SK-N-SH treated with all-trans-retinoic acid at 6 μM for 48 hours (cell line): ENCODE measurements at regions not wholly inside any gene's neighbourhood (a gene's known extent, or its start where the extent isn't known, plus 50 kb on each side); places are given as distances from the start of the nearest gene placed in this dataset.

Experiments
- ARNTL ChIP-seq: fragments of 450-650 bp; formaldehyde crosslinking; IDR thresholded peaks from 2 replicates; pipeline ENCODE4 v1.5.0; 2020; ENCODE audit warnings: low read depth, mild to moderate bottlenecking, moderate library complexity, borderline replicate concordance
- BACH2 ChIP-seq: fragments of 250-450 bp; sonication (Bioruptor Pico); IDR thresholded peaks from 2 replicates; pipeline ENCODE4 v1.9.0; 2021; ENCODE audit warnings: mild to moderate bottlenecking, borderline replicate concordance
- ESRRG ChIP-seq: fragments of 250-450 bp; sonication (Bioruptor Pico); IDR thresholded peaks from 2 replicates; pipeline ENCODE4 v1.6.1; 2021; ENCODE audit warnings: mild to moderate bottlenecking
- RARB ChIP-seq: fragments of 250-450 bp; sonication (Bioruptor Pico); IDR thresholded peaks from 2 replicates; pipeline ENCODE4 v1.8.0; 2021; ENCODE audit warnings: mild to moderate bottlenecking, moderate library complexity
- SNAI2 ChIP-seq: fragments of 250-450 bp; sonication (Bioruptor Pico); IDR thresholded peaks from 2 replicates; pipeline ENCODE4 v1.5.0; 2020; ENCODE audit warnings: mild to moderate bottlenecking, moderate library complexity
- ZC3H10 ChIP-seq: fragments of 250-450 bp; sonication (Bioruptor Pico); IDR thresholded peaks from 2 replicates; pipeline ENCODE4 v1.5.1; 2021; ENCODE audit warnings: mild to moderate bottlenecking, moderate library complexity
- ZFP3 ChIP-seq: fragments of 250-450 bp; sonication (Bioruptor Pico); IDR thresholded peaks from 2 replicates; pipeline ENCODE4 v1.5.0; 2020; ENCODE audit warnings: mild to moderate bottlenecking, moderate library complexity
- ZFP30 ChIP-seq: fragments of 450-650 bp; formaldehyde crosslinking; IDR thresholded peaks from 2 replicates; pipeline ENCODE4 v1.5.0; 2022; ENCODE audit warnings: mild to moderate bottlenecking, moderate library complexity
- ZNF70 ChIP-seq: fragments of 450-650 bp; formaldehyde crosslinking; IDR thresholded peaks from 2 replicates; pipeline ENCODE4 v1.5.0; 2020; ENCODE audit warnings: mild to moderate bottlenecking, moderate library complexity
- ZNF8 ChIP-seq: fragments of 450-650 bp; formaldehyde crosslinking; IDR thresholded peaks from 2 replicates; pipeline ENCODE4 v1.5.0; 2020; ENCODE audit warnings: mild to moderate bottlenecking, moderate library complexity
- TF ChIP-seq, protein P1 (sequence below): fragments of 250-450 bp; sonication (Bioruptor Pico); IDR thresholded peaks from 2 replicates; pipeline ENCODE4 v1.5.0; 2020; ENCODE audit warnings: mild to moderate bottlenecking, moderate library complexity
- TF ChIP-seq, protein P2 (sequence below): fragments of 250-450 bp; sonication (Bioruptor Pico); IDR thresholded peaks from 2 replicates; pipeline ENCODE4 v1.5.1; 2021; ENCODE audit warnings: mild to moderate bottlenecking, moderate library complexity

DNA sequence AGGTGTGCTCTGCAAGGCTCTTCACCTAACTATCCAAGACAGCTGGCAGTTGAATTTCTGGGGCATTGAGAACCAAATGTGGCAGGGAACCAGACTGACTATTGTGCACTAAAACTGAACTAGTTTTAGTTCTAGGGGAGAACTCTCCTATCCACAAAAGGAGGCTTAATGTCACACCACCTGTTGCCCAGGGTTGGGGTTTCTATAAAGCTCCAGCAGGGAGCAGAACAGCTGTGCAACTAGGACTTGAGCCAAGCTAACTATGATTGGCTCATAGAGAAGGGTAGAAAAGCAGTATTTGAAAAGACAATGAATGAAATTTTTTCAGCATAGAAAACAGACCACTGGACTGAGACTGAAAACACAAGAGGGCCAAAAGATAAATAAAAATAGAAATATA is 53.3 kb upstream of the FGGY start:
- TF ChIP-seq, protein P1, sequence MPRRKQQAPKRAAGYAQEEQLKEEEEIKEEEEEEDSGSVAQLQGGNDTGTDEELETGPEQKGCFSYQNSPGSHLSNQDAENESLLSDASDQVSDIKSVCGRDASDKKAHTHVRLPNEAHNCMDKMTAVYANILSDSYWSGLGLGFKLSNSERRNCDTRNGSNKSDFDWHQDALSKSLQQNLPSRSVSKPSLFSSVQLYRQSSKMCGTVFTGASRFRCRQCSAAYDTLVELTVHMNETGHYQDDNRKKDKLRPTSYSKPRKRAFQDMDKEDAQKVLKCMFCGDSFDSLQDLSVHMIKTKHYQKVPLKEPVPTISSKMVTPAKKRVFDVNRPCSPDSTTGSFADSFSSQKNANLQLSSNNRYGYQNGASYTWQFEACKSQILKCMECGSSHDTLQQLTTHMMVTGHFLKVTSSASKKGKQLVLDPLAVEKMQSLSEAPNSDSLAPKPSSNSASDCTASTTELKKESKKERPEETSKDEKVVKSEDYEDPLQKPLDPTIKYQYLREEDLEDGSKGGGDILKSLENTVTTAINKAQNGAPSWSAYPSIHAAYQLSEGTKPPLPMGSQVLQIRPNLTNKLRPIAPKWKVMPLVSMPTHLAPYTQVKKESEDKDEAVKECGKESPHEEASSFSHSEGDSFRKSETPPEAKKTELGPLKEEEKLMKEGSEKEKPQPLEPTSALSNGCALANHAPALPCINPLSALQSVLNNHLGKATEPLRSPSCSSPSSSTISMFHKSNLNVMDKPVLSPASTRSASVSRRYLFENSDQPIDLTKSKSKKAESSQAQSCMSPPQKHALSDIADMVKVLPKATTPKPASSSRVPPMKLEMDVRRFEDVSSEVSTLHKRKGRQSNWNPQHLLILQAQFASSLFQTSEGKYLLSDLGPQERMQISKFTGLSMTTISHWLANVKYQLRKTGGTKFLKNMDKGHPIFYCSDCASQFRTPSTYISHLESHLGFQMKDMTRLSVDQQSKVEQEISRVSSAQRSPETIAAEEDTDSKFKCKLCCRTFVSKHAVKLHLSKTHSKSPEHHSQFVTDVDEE (CRISPR knock-in tag) = no peak
- TF ChIP-seq RARB (no peak), ARNTL (no peak), ESRRG (CRISPR knock-in tag) (no peak), ZNF8 (no peak), BACH2 (CRISPR knock-in tag) (no peak), ZFP3 (CRISPR knock-in tag) (no peak), ZC3H10 (CRISPR knock-in tag) (no peak), ZFP30 (CRISPR knock-in tag) (no peak), SNAI2 (CRISPR knock-in tag) (no peak), ZNF70 (no peak)
- TF ChIP-seq, protein P2, sequence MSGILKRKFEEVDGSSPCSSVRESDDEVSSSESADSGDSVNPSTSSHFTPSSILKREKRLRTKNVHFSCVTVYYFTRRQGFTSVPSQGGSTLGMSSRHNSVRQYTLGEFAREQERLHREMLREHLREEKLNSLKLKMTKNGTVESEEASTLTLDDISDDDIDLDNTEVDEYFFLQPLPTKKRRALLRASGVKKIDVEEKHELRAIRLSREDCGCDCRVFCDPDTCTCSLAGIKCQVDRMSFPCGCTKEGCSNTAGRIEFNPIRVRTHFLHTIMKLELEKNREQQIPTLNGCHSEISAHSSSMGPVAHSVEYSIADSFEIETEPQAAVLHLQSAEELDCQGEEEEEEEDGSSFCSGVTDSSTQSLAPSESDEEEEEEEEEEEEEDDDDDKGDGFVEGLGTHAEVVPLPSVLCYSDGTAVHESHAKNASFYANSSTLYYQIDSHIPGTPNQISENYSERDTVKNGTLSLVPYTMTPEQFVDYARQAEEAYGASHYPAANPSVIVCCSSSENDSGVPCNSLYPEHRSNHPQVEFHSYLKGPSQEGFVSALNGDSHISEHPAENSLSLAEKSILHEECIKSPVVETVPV (CRISPR knock-in tag) = no peak
